ENCODE measurements at regions not wholly inside any gene's neighbourhood (a gene's known extent, or its start where the extent isn't known, plus 50 kb on each side); places are given as distances from the start of the nearest gene placed in this dataset.

- WGBS, 2 donors: 77 to 84% methylated on average over 2 of the region's 2 CpGs
- FAIRE-seq (no peak), DNase-seq (no peak), ATAC-seq (no peak)
- TF ChIP-seq CTCF (IDR thresholded peaks at IDR 0.05): no peak
- no peaks in the 10 kb centered on the region for H3K4me1 ChIP-seq
- H3K9me3 ChIP-seq: no peaks in the 10 kb centered on the region
- intact Hi-C loops (cut with DNase I): no loop called here
- no peaks in the 10 kb centered on the region for H3K27me3 ChIP-seq
- no peak overlapping the region for H3K27ac ChIP-seq
- no peaks in the 10 kb centered on the region for H3K36me3 ChIP-seq
- H3K4me3 ChIP-seq: no peak overlapping the region
Measured at GRCh38 chr13:36549126-36549702, 116.9 kb downstream of the CCNA1 start.

GRCh38 chr13:36549755-36550154 lies 117.5 kb downstream of the CCNA1 start:
- intact Hi-C loops (cut with DNase I): no loop called here
- H3K4me3 ChIP-seq: no peak overlapping the region
- 53 to 63% methylated on average over 7 of the region's 7 CpGs for WGBS, 2 donors
- H3K36me3 ChIP-seq: no peaks in the 10 kb centered on the region
- H3K9me3 ChIP-seq: no peaks in the 10 kb centered on the region
- H3K27me3 ChIP-seq: no peaks in the 10 kb centered on the region
- H3K4me1 ChIP-seq: no peaks in the 10 kb centered on the region
- ATAC-seq (peak in 1 of 4 donors; percentile 59), DNase-seq (no peak), FAIRE-seq (no peak)
- no peak for TF ChIP-seq CTCF (IDR thresholded peaks at IDR 0.05)
- H3K27ac ChIP-seq: no peak overlapping the region

GRCh38 chr13:36550177-36550576 lies 117.9 kb downstream of the CCNA1 start:
- H3K27ac ChIP-seq: no peak overlapping the region
- no peak overlapping the region for H3K4me3 ChIP-seq
- no peaks in the 10 kb centered on the region for H3K27me3 ChIP-seq
- intact Hi-C loops (cut with DNase I): no loop called here
- no peak for TF ChIP-seq CTCF (IDR thresholded peaks at IDR 0.05)
- DNase-seq: no peak
- H3K4me1 ChIP-seq: no peaks in the 10 kb centered on the region
- H3K9me3 ChIP-seq: no peaks in the 10 kb centered on the region
- 52 to 79% methylated on average over 2 of the region's 2 CpGs for WGBS, 2 donors
- no peak for ATAC-seq
- no peak for FAIRE-seq
- no peaks in the 10 kb centered on the region for H3K36me3 ChIP-seq

- no peak for TF ChIP-seq CTCF (IDR thresholded peaks at IDR 0.05)
- intact Hi-C loops (cut with DNase I): no loop called here
- H3K27ac ChIP-seq: no peak overlapping the region
Measured at GRCh38 chr13:36551445-36551844, 119.2 kb downstream of the CCNA1 start.

GRCh38 chr13:36552334-36552733 lies 120.0 kb downstream of the CCNA1 start:
- ATAC-seq (no peak), DNase-seq (no peak), FAIRE-seq (no peak)
- no peaks in the 10 kb centered on the region for H3K27me3 ChIP-seq
- H3K9me3 ChIP-seq: no peaks in the 10 kb centered on the region
- no peak overlapping the region for H3K27ac ChIP-seq
- 70 to 100% methylated on average over 1 of the region's 1 CpG for WGBS, 2 donors
- intact Hi-C loops (cut with DNase I): no loop called here
- H3K36me3 ChIP-seq: no peaks in the 10 kb centered on the region
- no peaks in the 10 kb centered on the region for H3K4me1 ChIP-seq
- H3K4me3 ChIP-seq: no peak overlapping the region
- no peak for TF ChIP-seq CTCF (IDR thresholded peaks at IDR 0.05)

More at GRCh38 chr13:36551445-36551844, 119.2 kb downstream of the CCNA1 start:
- Histone ChIP-seq H3K36me3 (no peaks in the 10 kb centered on the region), H3K27me3 (no peaks in the 10 kb centered on the region), H3K4me3 (no peak overlapping the region), H3K4me1 (no peaks in the 10 kb centered on the region), H3K9me3 (no peaks in the 10 kb centered on the region)
- 81 to 89% methylated on average over 3 of the region's 3 CpGs for WGBS, 2 donors
- DNase-seq (no peak), FAIRE-seq (no peak), ATAC-seq (no peak)
